Spleen (tissue), 7 donors: ENCODE measurements at regions not wholly inside any gene's neighbourhood (a gene's known extent, or its start where the extent isn't known, plus 50 kb on each side); places are given as distances from the start of the nearest gene placed in this dataset.
"Not testable (repeated sequence)": the region's sequence is repeated elsewhere in the genome, so short reads cannot be mapped to it uniquely, and the experiment has no call there.

Source experiments
- CTCF ChIP-seq, 11 experiments: fragments of 200-600 bp in 7 of 11; fragments of 450-650 bp in 4 of 11; sonication (generic) in 4 of 11; IDR thresholded peaks in 8 of 11; conservative IDR thresholded peaks in 3 of 11; 1 replicate in 7 of 11; 2 replicates in 4 of 11; pipeline versions ENCODE4 v1.4.0 to v1.8.0; 2016 to 2021; ENCODE audit warnings: antibody characterized with exemption in 11 of 11, inconsistent platforms in 4 of 11, mild to moderate bottlenecking in 1 of 11
- POLR2A ChIP-seq, 3 donors: fragments of 450-650 bp; IDR thresholded peaks; one replicate each; pipeline ENCODE4 v1.5.1; 2017; ENCODE audit warnings: antibody characterized with exemption in 3 of 3, mild to moderate bottlenecking in 1 of 3
- POLR2AphosphoS5 ChIP-seq, 3 donors: sonication (generic); formaldehyde crosslinking; IDR thresholded peaks; one replicate each; pipeline ENCODE4 v1.5.1; 2017; ENCODE audit warnings: antibody characterized with exemption in 3 of 3
- donor health status: DM: no; HTN: no; CAD: no; lungs with moderate emphysema.
- donor health status: DM: no; HTN: no; CAD: no.
- donor health status: DM: no; HTN: no; CAD: no.

- not testable (repeated sequence) for TF ChIP-seq CTCF (IDR thresholded peaks at IDR 0.05 in 8 of 11, conservative IDR thresholded peaks at IDR 0.05 in 3 of 11); POLR2AphosphoS5 (IDR thresholded peaks at IDR 0.05); POLR2A (IDR thresholded peaks at IDR 0.05)
These were observed 81.4 kb upstream of the PITRM1 start for GRCh38 chr10:3253974-3254373.
